ENCODE measurements at regions not wholly inside any gene's neighbourhood (a gene's known extent, or its start where the extent isn't known, plus 50 kb on each side); places are given as distances from the start of the nearest gene placed in this dataset.

- no peak overlapping the region for H3K4me3 ChIP-seq (ENCODE audit: control insufficient read depth, low read depth, low read length)
- DNase-seq (ENCODE audit: low read depth), result no peak
- TF ChIP-seq, protein P1, sequence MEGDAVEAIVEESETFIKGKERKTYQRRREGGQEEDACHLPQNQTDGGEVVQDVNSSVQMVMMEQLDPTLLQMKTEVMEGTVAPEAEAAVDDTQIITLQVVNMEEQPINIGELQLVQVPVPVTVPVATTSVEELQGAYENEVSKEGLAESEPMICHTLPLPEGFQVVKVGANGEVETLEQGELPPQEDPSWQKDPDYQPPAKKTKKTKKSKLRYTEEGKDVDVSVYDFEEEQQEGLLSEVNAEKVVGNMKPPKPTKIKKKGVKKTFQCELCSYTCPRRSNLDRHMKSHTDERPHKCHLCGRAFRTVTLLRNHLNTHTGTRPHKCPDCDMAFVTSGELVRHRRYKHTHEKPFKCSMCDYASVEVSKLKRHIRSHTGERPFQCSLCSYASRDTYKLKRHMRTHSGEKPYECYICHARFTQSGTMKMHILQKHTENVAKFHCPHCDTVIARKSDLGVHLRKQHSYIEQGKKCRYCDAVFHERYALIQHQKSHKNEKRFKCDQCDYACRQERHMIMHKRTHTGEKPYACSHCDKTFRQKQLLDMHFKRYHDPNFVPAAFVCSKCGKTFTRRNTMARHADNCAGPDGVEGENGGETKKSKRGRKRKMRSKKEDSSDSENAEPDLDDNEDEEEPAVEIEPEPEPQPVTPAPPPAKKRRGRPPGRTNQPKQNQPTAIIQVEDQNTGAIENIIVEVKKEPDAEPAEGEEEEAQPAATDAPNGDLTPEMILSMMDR (conservative IDR thresholded peaks at IDR 0.05; ENCODE audit: control insufficient read depth, insufficient read depth, low read depth, low read length), result no peak
Observed at GRCh38 chr4:138050601-138051000, 191.5 kb downstream of the SLC7A11 start.

GRCh38 chr4:138049355-138049754 lies 192.8 kb downstream of the SLC7A11 start:
- TF ChIP-seq, protein P1 (conservative IDR thresholded peaks at IDR 0.05; ENCODE audit: control insufficient read depth, insufficient read depth, low read depth, low read length), result no peak
- DNase-seq (ENCODE audit: low read depth), result no peak
- no peak overlapping the region for H3K4me3 ChIP-seq (ENCODE audit: control insufficient read depth, low read depth, low read length)

DNA sequence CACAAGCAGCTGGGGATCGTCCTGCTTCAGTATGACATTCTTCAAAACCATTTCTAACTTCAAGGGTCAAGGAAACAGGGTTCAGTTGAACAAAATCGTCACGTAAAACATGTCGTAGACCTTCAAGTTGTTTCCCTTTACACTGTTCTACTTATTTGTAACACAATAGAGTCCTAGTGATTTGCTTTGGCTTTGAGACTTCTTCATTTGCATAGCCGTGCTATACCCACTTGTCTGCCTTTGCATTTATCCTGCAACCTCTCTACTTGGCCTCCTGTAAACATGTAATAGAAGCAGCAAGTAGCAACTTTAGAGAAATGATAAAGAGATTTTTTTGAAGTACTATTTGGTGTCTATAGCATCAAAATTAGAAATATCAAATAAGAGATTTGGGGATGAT lies 194.9 kb downstream of the SLC7A11 start:
- TF ChIP-seq, protein P1 (conservative IDR thresholded peaks at IDR 0.05; ENCODE audit: control insufficient read depth, insufficient read depth, low read depth, low read length), result no peak
- no peak for DNase-seq (ENCODE audit: low read depth)

GRCh38 chr4:138045036-138045435 lies 197.1 kb downstream of the SLC7A11 start:
- no peak for DNase-seq (ENCODE audit: low read depth)
- no peak overlapping the region for H3K4me3 ChIP-seq (ENCODE audit: control insufficient read depth, low read depth, low read length)
- TF ChIP-seq, protein P1 (conservative IDR thresholded peaks at IDR 0.05; ENCODE audit: control insufficient read depth, insufficient read depth, low read depth, low read length), result no peak

More for the DNA sequence above, 194.9 kb downstream of the SLC7A11 start:
- no peak overlapping the region for H3K4me3 ChIP-seq (ENCODE audit: control insufficient read depth, low read depth, low read length)

DNA sequence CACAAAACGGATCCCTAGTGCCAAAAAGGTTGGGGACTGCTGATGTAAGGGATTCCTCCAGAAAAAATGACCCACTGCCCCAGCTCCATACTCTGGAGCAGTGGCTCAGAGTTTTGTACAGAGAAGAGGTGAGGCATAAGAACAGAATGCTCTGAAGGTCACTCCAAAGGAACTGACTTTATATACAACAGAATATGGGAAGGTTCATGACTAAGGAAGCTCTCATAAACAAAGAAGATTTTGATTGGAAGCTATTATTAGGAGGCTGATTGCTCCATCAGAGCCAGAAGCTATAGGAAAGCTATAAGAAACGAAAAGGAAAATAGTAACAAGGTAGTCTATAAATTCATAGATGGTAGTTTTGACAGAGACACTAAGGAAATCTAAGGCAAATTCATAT lies 203.1 kb downstream of the SLC7A11 start:
- H3K4me3 ChIP-seq (ENCODE audit: control insufficient read depth, low read depth, low read length), result no peak overlapping the region
- peak; percentile 82 for DNase-seq (ENCODE audit: low read depth)
- TF ChIP-seq, protein P1 (conservative IDR thresholded peaks at IDR 0.05; ENCODE audit: control insufficient read depth, insufficient read depth, low read depth, low read length), result no peak

DNA sequence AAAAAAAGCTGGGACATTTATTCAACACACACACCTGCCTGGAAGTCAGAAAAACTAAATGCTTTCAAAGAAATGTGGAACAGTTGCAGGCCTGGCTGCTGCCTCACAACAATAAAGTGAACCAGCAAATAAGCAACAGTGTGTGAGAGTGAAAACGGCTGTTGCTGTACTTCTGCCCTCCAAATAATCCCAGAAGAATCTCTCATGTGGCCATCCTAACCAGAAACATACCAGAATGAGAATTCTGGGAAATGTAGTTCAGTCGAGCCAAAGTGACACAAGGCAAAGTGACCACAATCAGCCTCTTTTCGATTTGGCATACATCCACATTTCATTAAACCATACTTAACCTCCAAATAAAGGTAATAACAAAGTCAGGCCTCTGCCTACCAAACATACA lies 204.5 kb downstream of the SLC7A11 start:
- peak; percentile 76 for DNase-seq (ENCODE audit: low read depth)
- no peak overlapping the region for H3K4me3 ChIP-seq (ENCODE audit: control insufficient read depth, low read depth, low read length)
- TF ChIP-seq, protein P1 (conservative IDR thresholded peaks at IDR 0.05; ENCODE audit: control insufficient read depth, insufficient read depth, low read depth, low read length), result no peak

- TF ChIP-seq, protein P1 (conservative IDR thresholded peaks at IDR 0.05; ENCODE audit: control insufficient read depth, insufficient read depth, low read depth, low read length), result peak; percentile 74
- DNase-seq (ENCODE audit: low read depth), result peak; percentile 76
- no peak overlapping the region for H3K4me3 ChIP-seq (ENCODE audit: control insufficient read depth, low read depth, low read length)
Observed at GRCh38 chr4:138035781-138036258, 206.3 kb downstream of the SLC7A11 start.

All from fibroblast of mammary gland (primary cell).